ENCODE measurements at regions not wholly inside any gene's neighbourhood (a gene's known extent, or its start where the extent isn't known, plus 50 kb on each side); places are given as distances from the start of the nearest gene placed in this dataset.

- H3K4me2 ChIP-seq (ENCODE audit: low read depth, low read length): no peak overlapping the region
- no peak overlapping the region for H3K9ac ChIP-seq (ENCODE audit: low read length)
- H2AFZ ChIP-seq (ENCODE audit: low read length): no peak overlapping the region
- no peak overlapping the region for H3K4me3 ChIP-seq (ENCODE audit: low read length)
- TF ChIP-seq EZH2phosphoT487 (IDR thresholded peaks at IDR 0.05; ENCODE audit: low read length) (no peak), EZH2 (optimal IDR thresholded peaks at IDR 0.05; ENCODE audit: low read depth, low read length) (no peak)
- TF ChIP-seq, protein P1, sequence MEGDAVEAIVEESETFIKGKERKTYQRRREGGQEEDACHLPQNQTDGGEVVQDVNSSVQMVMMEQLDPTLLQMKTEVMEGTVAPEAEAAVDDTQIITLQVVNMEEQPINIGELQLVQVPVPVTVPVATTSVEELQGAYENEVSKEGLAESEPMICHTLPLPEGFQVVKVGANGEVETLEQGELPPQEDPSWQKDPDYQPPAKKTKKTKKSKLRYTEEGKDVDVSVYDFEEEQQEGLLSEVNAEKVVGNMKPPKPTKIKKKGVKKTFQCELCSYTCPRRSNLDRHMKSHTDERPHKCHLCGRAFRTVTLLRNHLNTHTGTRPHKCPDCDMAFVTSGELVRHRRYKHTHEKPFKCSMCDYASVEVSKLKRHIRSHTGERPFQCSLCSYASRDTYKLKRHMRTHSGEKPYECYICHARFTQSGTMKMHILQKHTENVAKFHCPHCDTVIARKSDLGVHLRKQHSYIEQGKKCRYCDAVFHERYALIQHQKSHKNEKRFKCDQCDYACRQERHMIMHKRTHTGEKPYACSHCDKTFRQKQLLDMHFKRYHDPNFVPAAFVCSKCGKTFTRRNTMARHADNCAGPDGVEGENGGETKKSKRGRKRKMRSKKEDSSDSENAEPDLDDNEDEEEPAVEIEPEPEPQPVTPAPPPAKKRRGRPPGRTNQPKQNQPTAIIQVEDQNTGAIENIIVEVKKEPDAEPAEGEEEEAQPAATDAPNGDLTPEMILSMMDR (IDR thresholded peaks at IDR 0.05; ENCODE audit: low read length): no peak
- H3F3A ChIP-seq (ENCODE audit: insufficient read depth, low read length): no peaks in the 10 kb centered on the region
- no peaks in the 10 kb centered on the region for H3K27me3 ChIP-seq (replicated peaks; ENCODE audit: insufficient read depth, low read length)
- no peaks in the 10 kb centered on the region for H3K9me3 ChIP-seq (replicated peaks; ENCODE audit: insufficient read depth, low read length)
- no peaks in the 10 kb centered on the region for H3K4me1 ChIP-seq (ENCODE audit: low read length)
- H3K36me3 ChIP-seq (replicated peaks; ENCODE audit: insufficient read depth, low read length): no peaks in the 10 kb centered on the region
- no peak overlapping the region for H3K27ac ChIP-seq (ENCODE audit: low read length)
- DNase-seq: no peak
- H3K79me2 ChIP-seq (ENCODE audit: low read length): no peaks in the 10 kb centered on the region
- H3K9me2 ChIP-seq (replicated peaks; ENCODE audit: insufficient read depth, low read length): no peaks in the 10 kb centered on the region
- H4K20me1 ChIP-seq (ENCODE audit: insufficient read depth, low read length): no peaks in the 10 kb centered on the region
Measured at GRCh38 chr10:84039957-84040356, 99.4 kb upstream of the GHITM start.

- Histone ChIP-seq H3K27ac (ENCODE audit: low read length) (no peak overlapping the region), H3F3A (ENCODE audit: insufficient read depth, low read length) (no peaks in the 10 kb centered on the region), H3K79me2 (ENCODE audit: low read length) (no peaks in the 10 kb centered on the region), H3K4me2 (ENCODE audit: low read depth, low read length) (no peak overlapping the region), H3K9me2 (replicated peaks; ENCODE audit: insufficient read depth, low read length) (no peaks in the 10 kb centered on the region), H3K27me3 (replicated peaks; ENCODE audit: insufficient read depth, low read length) (no peaks in the 10 kb centered on the region), H3K9me3 (replicated peaks; ENCODE audit: insufficient read depth, low read length) (no peaks in the 10 kb centered on the region), H3K4me3 (ENCODE audit: low read length) (no peak overlapping the region), H3K36me3 (replicated peaks; ENCODE audit: insufficient read depth, low read length) (no peaks in the 10 kb centered on the region), H4K20me1 (ENCODE audit: insufficient read depth, low read length) (no peaks in the 10 kb centered on the region), H2AFZ (ENCODE audit: low read length) (no peak overlapping the region), H3K4me1 (ENCODE audit: low read length) (no peaks in the 10 kb centered on the region), H3K9ac (ENCODE audit: low read length) (no peak overlapping the region)
- TF ChIP-seq EZH2phosphoT487 (IDR thresholded peaks at IDR 0.05; ENCODE audit: low read length) (no peak), EZH2 (optimal IDR thresholded peaks at IDR 0.05; ENCODE audit: low read depth, low read length) (no peak)
- TF ChIP-seq, protein P1 (IDR thresholded peaks at IDR 0.05; ENCODE audit: low read length): no peak
- no peak for DNase-seq
Measured at GRCh38 chr10:84047258-84048010, 91.9 kb upstream of the GHITM start.

GRCh38 chr10:84049645-84050011 is 89.7 kb upstream of the GHITM start:
- Histone ChIP-seq H3K36me3 (replicated peaks; ENCODE audit: insufficient read depth, low read length) (no peaks in the 10 kb centered on the region), H3K27ac (ENCODE audit: low read length) (no peak overlapping the region), H3K9ac (ENCODE audit: low read length) (no peak overlapping the region), H3K4me2 (ENCODE audit: low read depth, low read length) (no peak overlapping the region), H3K9me3 (replicated peaks; ENCODE audit: insufficient read depth, low read length) (no peaks in the 10 kb centered on the region), H3K4me3 (ENCODE audit: low read length) (no peak overlapping the region), H2AFZ (ENCODE audit: low read length) (no peak overlapping the region), H3K9me2 (replicated peaks; ENCODE audit: insufficient read depth, low read length) (no peaks in the 10 kb centered on the region), H3K4me1 (ENCODE audit: low read length) (no peaks in the 10 kb centered on the region), H4K20me1 (ENCODE audit: insufficient read depth, low read length) (no peaks in the 10 kb centered on the region), H3K79me2 (ENCODE audit: low read length) (no peaks in the 10 kb centered on the region), H3F3A (ENCODE audit: insufficient read depth, low read length) (no peaks in the 10 kb centered on the region), H3K27me3 (replicated peaks; ENCODE audit: insufficient read depth, low read length) (no peaks in the 10 kb centered on the region)
- no peak for DNase-seq
- TF ChIP-seq, protein P1 (IDR thresholded peaks at IDR 0.05; ENCODE audit: low read length): no peak
- no peak for TF ChIP-seq EZH2 (optimal IDR thresholded peaks at IDR 0.05; ENCODE audit: low read depth, low read length)
- no peak for TF ChIP-seq EZH2phosphoT487 (IDR thresholded peaks at IDR 0.05; ENCODE audit: low read length)

All from MM.1S (cell line).